ENCODE measurements at regions not wholly inside any gene's neighbourhood (a gene's known extent, or its start where the extent isn't known, plus 50 kb on each side); places are given as distances from the start of the nearest gene placed in this dataset.

DNA sequence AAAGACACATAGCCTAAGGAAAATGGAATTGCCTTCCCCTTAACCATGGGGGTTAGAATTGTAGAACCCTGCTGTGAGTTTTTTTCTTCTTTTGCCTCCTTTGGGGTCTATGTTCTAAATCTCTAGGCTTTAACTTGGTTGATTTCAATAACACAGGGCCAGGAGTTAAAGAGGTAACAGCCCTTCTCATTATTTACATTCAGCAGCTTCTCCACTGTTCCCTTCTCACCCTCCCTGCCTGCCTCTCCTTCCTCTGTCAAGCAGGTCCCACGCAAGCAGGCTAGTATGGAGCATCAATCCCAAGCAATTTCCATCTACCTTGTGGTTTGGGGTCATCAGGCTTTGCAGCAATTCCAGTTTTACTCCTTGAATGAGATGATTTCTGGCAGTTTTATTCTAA is 236.1 kb upstream of the G2E3 start:
- Histone ChIP-seq H3K27ac (ENCODE audit: insufficient read length, low read depth, low read length) (no peak overlapping the region), H3K4me1 (ENCODE audit: insufficient read depth, low read length) (no peaks in the 10 kb centered on the region), H2BK5ac (ENCODE audit: insufficient read length, low read length) (no peak overlapping the region), H2AFZ (ENCODE audit: low read length) (no peak overlapping the region), H4K20me1 (ENCODE audit: control insufficient read depth, insufficient read depth, insufficient read length) (no peaks in the 10 kb centered on the region), H4K5ac (ENCODE audit: insufficient read length, low read depth, low read length) (no peak overlapping the region), H3K4ac (ENCODE audit: low read depth, low read length) (no peak overlapping the region), H4K8ac (replicated peaks; ENCODE audit: insufficient read length, low read depth, low read length) (no peak overlapping the region), H3K79me2 (ENCODE audit: insufficient read depth, low read length) (no peaks in the 10 kb centered on the region), H3K79me1 (ENCODE audit: insufficient read depth, low read depth, low read length, poor library complexity, severe bottlenecking) (no peaks in the 10 kb centered on the region), H2BK120ac (ENCODE audit: low read depth, low read length, poor library complexity, severe bottlenecking) (no peak overlapping the region), H2BK15ac (ENCODE audit: low read depth, low read length) (no peak overlapping the region), H3K18ac (ENCODE audit: insufficient read length, low read depth, low read length) (no peak overlapping the region), H2AK5ac (ENCODE audit: insufficient read length, low read length) (no peak overlapping the region), H3K23ac (ENCODE audit: insufficient read length, low read depth, low read length) (no peak overlapping the region), H3K4me2 (ENCODE audit: insufficient read depth, insufficient read length, low read length) (no peak overlapping the region), H3K9ac (ENCODE audit: extremely low read depth, insufficient read length, low read length) (no peak overlapping the region), H2BK12ac (ENCODE audit: insufficient read length, low read depth, low read length) (no peak overlapping the region), H3K27me3 (ENCODE audit: insufficient read depth, low read length) (no peaks in the 10 kb centered on the region), H3T11ph (ENCODE audit: low read length) (no peak overlapping the region), H3K23me2 (ENCODE audit: insufficient read length, low read depth, low read length, poor library complexity, severe bottlenecking) (no peaks in the 10 kb centered on the region), H3K14ac (ENCODE audit: insufficient read depth, low read length) (no peak overlapping the region), H4K91ac (ENCODE audit: insufficient read length, low read depth, low read length) (no peak overlapping the region), H2BK20ac (ENCODE audit: low read depth, low read length, poor library complexity, severe bottlenecking) (no peak overlapping the region), H3K56ac (ENCODE audit: insufficient read length, low read depth, low read length) (no peak overlapping the region), H3K9me3 (ENCODE audit: control insufficient read depth, low read depth, low read length) (no peaks in the 10 kb centered on the region)
- Mint-ChIP-seq H3K4me3 (no peak overlapping the region), H3K27me3 (ENCODE audit: low read depth) (no peaks in the 10 kb centered on the region), H3K36me3 (ENCODE audit: insufficient read depth in 1 of 3, low read depth in 3 of 3) (no peaks in the 10 kb centered on the region; a peak in 1 of 7 replicates), H3K4me1 (peaks cover 10 to 12% of the 10 kb centered on the region in 2 experiments), H3K27ac (no peak overlapping the region), H3K9me3 (peaks cover 0 to 9% of the 10 kb centered on the region in 2 experiments; a peak in 4 of 5 replicates)
- no CpG with 5 or more reads among the region's 1 CpG for WGBS (ENCODE audit: extremely low coverage, insufficient read length, low lambda C conversion rate)
- DNase-seq, result no peak
- TF ChIP-seq CTCF (conservative IDR thresholded peaks at IDR 0.05), result no peak

Measured in H9 (cell line).